Fibroblast of lung (primary cell): ENCODE measurements at regions not wholly inside any gene's neighbourhood (a gene's known extent, or its start where the extent isn't known, plus 50 kb on each side); places are given as distances from the start of the nearest gene placed in this dataset.

Experiments
- CTCF ChIP-seq, 2 donors: IDR thresholded peaks in 1 of 2; conservative IDR thresholded peaks in 1 of 2; 1 replicate in 1 of 2; 2 replicates in 1 of 2; pipeline ENCODE4 v1.5.1; 2011 to 2012; ENCODE audit warnings: low read length in 2 of 2, control low read depth in 1 of 2, inconsistent platforms in 1 of 2, low read depth in 1 of 2, mild to moderate bottlenecking in 1 of 2
- EZH2 ChIP-seq: IDR thresholded peaks from 2 replicates; pipeline ENCODE4 v1.5.1; 2012; ENCODE audit warnings: low read length, control low read depth, mild to moderate bottlenecking; ENCODE audit errors: missing control alignments

GRCh38 chr10:128657548-128657947 lies 531.3 kb upstream of the MKI67 start:
- TF ChIP-seq CTCF (conservative IDR thresholded peaks at IDR 0.05 in 1 of 2, IDR thresholded peaks at IDR 0.05 in 1 of 2; ENCODE audit: low read depth in 1 of 2, low read length in 2 of 2) (no peak), EZH2 (no peak)
